Endothelial cell of umbilical vein (primary cell): ENCODE measurements at regions not wholly inside any gene's neighbourhood (a gene's known extent, or its start where the extent isn't known, plus 50 kb on each side); places are given as distances from the start of the nearest gene placed in this dataset.
"Not testable (repeated sequence)": the region's sequence is repeated elsewhere in the genome, so short reads cannot be mapped to it uniquely, and the experiment has no call there.

Experiments used
- CTCF ChIP-seq, 2 donors: IDR thresholded peaks; 1 replicate in 1 of 2; 2 replicates in 1 of 2; pipeline ENCODE4 v1.5.1; 2011; ENCODE audit warnings: low read length in 2 of 2, mild to moderate bottlenecking in 2 of 2, moderate library complexity in 2 of 2, control low read depth in 1 of 2, inconsistent platforms in 1 of 2, low read depth in 1 of 2; ENCODE audit not compliant: insufficient read depth in 1 of 2; ENCODE audit errors: extremely low read depth in 1 of 2
- EZH2 ChIP-seq: IDR thresholded peaks from 2 replicates; pipeline ENCODE4 v1.6.1; 2012; ENCODE audit warnings: borderline replicate concordance, low read depth, mild to moderate bottlenecking, moderate library complexity, low read length, inconsistent platforms; ENCODE audit not compliant: severe bottlenecking
- MAX ChIP-seq: IDR thresholded peaks from 2 replicates; pipeline ENCODE4 v1.6.1; 2011; ENCODE audit not compliant: insufficient read depth, insufficient read length
- POLR2A ChIP-seq: IDR thresholded peaks from 2 replicates; pipeline ENCODE4 v1.6.1; 2012; ENCODE audit warnings: low read depth, mild to moderate bottlenecking, control low read depth, low read length
- POLR2AphosphoS5 ChIP-seq: IDR thresholded peaks from 2 replicates; pipeline ENCODE4 v1.6.1; 2012; ENCODE audit warnings: low read depth, mild to moderate bottlenecking, control low read depth, low read length, moderate library complexity; ENCODE audit not compliant: insufficient read depth

GRCh38 chr4:189753092-189753491 is 187.6 kb upstream of the FRG1 start:
- not testable (repeated sequence) for TF ChIP-seq POLR2A; CTCF (IDR thresholded peaks at IDR 0.05; ENCODE audit: extremely low read depth in 1 of 2, insufficient read depth in 1 of 2, low read depth in 1 of 2, low read length in 2 of 2); POLR2AphosphoS5; MAX; EZH2
